Panc1 (cell line): ENCODE measurements at regions not wholly inside any gene's neighbourhood (a gene's known extent, or its start where the extent isn't known, plus 50 kb on each side); places are given as distances from the start of the nearest gene placed in this dataset.
A peak's percentile ranks its signal among the peaks of the same experiment; 100 is the strongest.

Source experiments
- POLR2AphosphoS5 ChIP-seq: IDR thresholded peaks from 2 replicates; pipeline ENCODE4 v1.6.1; 2012; ENCODE audit warnings: mild to moderate bottlenecking, low read depth, low read length, moderate library complexity
- TF ChIP-seq, protein P1 (sequence below): fragments of 450-650 bp; IDR thresholded peaks from 2 replicates; pipeline ENCODE4 v1.5.1; 2017; ENCODE audit warnings: mild to moderate bottlenecking

DNA sequence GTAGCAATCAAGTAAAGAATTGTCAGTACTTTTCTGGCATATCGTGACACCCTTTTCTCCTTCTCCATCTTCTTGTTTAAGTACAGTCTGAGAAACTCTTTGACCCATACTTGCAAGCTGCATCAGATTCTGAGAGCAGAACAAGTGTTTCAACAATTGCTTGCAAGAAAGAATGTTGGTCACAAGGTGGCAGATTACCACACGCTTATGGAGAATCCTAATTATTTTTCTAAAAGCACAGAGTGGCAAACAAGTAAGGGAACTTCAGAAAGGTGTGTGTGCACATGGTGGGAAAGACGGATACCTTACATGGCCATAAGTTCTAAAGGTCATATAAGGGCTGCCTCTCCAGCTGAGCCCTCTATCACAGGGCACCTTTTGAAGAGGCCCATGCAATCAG lies 136.4 kb upstream of the FGF13 start:
- no peak for TF ChIP-seq POLR2AphosphoS5
- TF ChIP-seq, protein P1, sequence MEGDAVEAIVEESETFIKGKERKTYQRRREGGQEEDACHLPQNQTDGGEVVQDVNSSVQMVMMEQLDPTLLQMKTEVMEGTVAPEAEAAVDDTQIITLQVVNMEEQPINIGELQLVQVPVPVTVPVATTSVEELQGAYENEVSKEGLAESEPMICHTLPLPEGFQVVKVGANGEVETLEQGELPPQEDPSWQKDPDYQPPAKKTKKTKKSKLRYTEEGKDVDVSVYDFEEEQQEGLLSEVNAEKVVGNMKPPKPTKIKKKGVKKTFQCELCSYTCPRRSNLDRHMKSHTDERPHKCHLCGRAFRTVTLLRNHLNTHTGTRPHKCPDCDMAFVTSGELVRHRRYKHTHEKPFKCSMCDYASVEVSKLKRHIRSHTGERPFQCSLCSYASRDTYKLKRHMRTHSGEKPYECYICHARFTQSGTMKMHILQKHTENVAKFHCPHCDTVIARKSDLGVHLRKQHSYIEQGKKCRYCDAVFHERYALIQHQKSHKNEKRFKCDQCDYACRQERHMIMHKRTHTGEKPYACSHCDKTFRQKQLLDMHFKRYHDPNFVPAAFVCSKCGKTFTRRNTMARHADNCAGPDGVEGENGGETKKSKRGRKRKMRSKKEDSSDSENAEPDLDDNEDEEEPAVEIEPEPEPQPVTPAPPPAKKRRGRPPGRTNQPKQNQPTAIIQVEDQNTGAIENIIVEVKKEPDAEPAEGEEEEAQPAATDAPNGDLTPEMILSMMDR: peak; percentile 16; the same call in 1 of the 2 replicates
